IMR-90 (cell line): ENCODE measurements at regions not wholly inside any gene's neighbourhood (a gene's known extent, or its start where the extent isn't known, plus 50 kb on each side); places are given as distances from the start of the nearest gene placed in this dataset.

Source experiments
- BHLHE40 ChIP-seq: fragments of 150-350 bp; IDR thresholded peaks from 2 replicates; pipeline ENCODE4 v1.6.1; 2016; ENCODE audit warnings: mild to moderate bottlenecking, low read depth, low read length
- CHD1 ChIP-seq: IDR thresholded peaks from 2 replicates; pipeline ENCODE4 v1.6.1; 2012; ENCODE audit warnings: low read depth, low read length, improper control_type of control experiment
- CTCF ChIP-seq: conservative IDR thresholded peaks from 2 replicates; pipeline ENCODE4 v1.5.1; 2012; ENCODE audit warnings: mild to moderate bottlenecking, low read depth, low read length, improper control_type of control experiment
- MAZ ChIP-seq: IDR thresholded peaks from 2 replicates; pipeline ENCODE4 v1.6.1; 2012; ENCODE audit warnings: low read depth, mild to moderate bottlenecking, low read length, improper control_type of control experiment, moderate library complexity, borderline replicate concordance
- POLR2A ChIP-seq: IDR thresholded peaks from 2 replicates; pipeline ENCODE4 v1.6.1; 2012; ENCODE audit warnings: mild to moderate bottlenecking, low read depth, low read length
- RAD21 ChIP-seq: IDR thresholded peaks from 2 replicates; pipeline ENCODE4 v1.6.1; 2012; ENCODE audit warnings: low read length, improper control_type of control experiment
- RCOR1 ChIP-seq: IDR thresholded peaks from 2 replicates; pipeline ENCODE4 v1.6.1; 2012; ENCODE audit warnings: mild to moderate bottlenecking, low read length, improper control_type of control experiment; ENCODE audit not compliant: insufficient replicate concordance
- SMC3 ChIP-seq: fragments of 150-350 bp; IDR thresholded peaks from 2 replicates; pipeline ENCODE4 v1.6.1; 2016; ENCODE audit warnings: low read depth, mild to moderate bottlenecking, antibody characterized with exemption, low read length, moderate library complexity

- TF ChIP-seq BHLHE40 = no peak
- TF ChIP-seq CTCF = no peak
- no peak for TF ChIP-seq CHD1
- no peak for TF ChIP-seq SMC3
- no peak for TF ChIP-seq POLR2A
- no peak for TF ChIP-seq MAZ
- no peak for TF ChIP-seq RCOR1
- TF ChIP-seq RAD21 = no peak
These were observed 228.7 kb upstream of the NR4A3 start for GRCh38 chr9:99592834-99593574.
